Fibroblast of villous mesenchyme (primary cell): ENCODE measurements at regions not wholly inside any gene's neighbourhood (a gene's known extent, or its start where the extent isn't known, plus 50 kb on each side); places are given as distances from the start of the nearest gene placed in this dataset.
"Not testable (repeated sequence)": the region's sequence is repeated elsewhere in the genome, so short reads cannot be mapped to it uniquely, and the experiment has no call there.

ENCODE experiments used
- DNase-seq: peaks from one replicate; pipeline ENCODE4 v3.0.0-alpha.2; 2010; ENCODE audit warnings: low read depth
- H3K4me3 ChIP-seq: 2 replicates; pipeline ENCODE4 v1.5.1; 2011; ENCODE audit warnings: low read depth, mild to moderate bottlenecking, low read length
- TF ChIP-seq, protein P1 (sequence below): IDR thresholded peaks from 2 replicates; pipeline ENCODE4 v1.5.1; 2012; ENCODE audit warnings: low read depth, mild to moderate bottlenecking, low read length; ENCODE audit not compliant: insufficient read depth

DNA sequence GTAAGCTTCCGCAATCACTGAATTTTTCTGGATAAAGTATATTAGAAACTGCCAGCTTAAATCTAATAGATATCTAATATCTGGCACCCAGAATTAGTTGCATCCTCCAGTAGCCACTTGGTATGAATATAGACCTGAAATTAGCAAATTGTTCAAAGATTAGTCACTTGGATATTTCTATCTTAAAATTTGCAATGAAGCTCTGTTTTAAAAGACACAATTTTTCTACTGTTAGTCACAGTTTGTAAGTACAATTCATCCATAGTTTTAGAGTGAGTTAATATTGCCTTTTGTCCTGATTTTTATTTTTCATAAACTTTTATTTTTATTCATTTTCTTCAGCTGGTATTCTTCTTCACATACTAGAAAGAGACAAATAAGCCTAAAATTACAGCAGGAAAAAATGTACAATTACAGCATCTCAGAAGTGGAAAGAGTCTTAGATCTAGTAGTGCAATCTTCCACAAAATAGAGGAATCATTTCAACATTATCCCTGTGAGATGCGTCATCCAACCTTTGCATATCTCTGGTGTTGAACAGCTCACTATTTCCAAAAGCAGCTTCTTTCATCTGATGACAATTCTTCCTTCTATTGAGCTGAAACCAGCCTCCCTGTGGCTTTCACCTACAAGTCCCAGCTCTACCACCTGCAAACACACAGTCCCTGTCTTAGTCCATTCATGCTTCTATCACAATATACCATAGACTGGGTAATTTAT lies 190.0 kb upstream of the AR start:
- H3K4me3 ChIP-seq, result no peak overlapping the region
- peak; percentile 4 for DNase-seq
- TF ChIP-seq, protein P1, sequence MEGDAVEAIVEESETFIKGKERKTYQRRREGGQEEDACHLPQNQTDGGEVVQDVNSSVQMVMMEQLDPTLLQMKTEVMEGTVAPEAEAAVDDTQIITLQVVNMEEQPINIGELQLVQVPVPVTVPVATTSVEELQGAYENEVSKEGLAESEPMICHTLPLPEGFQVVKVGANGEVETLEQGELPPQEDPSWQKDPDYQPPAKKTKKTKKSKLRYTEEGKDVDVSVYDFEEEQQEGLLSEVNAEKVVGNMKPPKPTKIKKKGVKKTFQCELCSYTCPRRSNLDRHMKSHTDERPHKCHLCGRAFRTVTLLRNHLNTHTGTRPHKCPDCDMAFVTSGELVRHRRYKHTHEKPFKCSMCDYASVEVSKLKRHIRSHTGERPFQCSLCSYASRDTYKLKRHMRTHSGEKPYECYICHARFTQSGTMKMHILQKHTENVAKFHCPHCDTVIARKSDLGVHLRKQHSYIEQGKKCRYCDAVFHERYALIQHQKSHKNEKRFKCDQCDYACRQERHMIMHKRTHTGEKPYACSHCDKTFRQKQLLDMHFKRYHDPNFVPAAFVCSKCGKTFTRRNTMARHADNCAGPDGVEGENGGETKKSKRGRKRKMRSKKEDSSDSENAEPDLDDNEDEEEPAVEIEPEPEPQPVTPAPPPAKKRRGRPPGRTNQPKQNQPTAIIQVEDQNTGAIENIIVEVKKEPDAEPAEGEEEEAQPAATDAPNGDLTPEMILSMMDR, result no peak

DNA sequence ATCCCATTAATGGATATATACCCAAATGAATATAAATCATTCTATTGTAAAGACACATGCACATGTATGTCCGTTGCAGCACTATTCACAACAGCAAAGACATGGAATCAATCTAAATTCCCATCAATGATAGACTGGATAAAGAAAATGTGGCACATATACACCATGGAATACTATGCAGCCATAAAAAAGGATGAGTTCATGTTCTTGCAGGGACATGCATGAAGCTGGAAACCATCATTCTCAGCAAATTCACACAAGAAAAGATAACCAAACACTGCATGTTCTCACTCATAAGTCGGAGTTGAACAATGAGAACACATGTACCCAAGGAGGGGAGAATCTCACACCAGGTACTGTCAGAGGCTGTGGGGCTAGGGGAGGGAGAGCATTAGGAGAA lies 182.6 kb upstream of the AR start:
- H3K4me3 ChIP-seq, DNase-seq: not testable (repeated sequence)

DNA sequence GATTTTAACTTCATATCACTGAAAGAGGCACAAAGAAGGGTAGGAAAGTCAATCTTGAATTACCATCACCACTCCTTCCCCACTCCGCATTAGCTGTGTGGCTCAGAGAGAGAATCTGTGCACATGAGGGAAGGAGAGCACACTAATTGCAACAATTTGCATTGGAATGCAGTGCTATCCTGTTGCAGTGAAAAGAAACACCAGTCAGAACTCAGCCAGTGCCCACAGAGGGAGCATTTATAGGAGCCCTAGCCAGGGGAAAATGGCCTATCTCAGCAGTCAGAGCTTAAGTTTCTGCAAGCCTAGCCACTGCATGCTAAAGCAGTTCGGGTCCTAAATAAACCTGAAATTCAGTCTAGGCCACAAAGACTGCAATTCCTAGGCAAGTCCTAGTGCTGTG lies 159.4 kb upstream of the AR start:
- H3K4me3 ChIP-seq, result no peak overlapping the region
- DNase-seq, result no peak
- TF ChIP-seq, protein P1, result no peak

DNA sequence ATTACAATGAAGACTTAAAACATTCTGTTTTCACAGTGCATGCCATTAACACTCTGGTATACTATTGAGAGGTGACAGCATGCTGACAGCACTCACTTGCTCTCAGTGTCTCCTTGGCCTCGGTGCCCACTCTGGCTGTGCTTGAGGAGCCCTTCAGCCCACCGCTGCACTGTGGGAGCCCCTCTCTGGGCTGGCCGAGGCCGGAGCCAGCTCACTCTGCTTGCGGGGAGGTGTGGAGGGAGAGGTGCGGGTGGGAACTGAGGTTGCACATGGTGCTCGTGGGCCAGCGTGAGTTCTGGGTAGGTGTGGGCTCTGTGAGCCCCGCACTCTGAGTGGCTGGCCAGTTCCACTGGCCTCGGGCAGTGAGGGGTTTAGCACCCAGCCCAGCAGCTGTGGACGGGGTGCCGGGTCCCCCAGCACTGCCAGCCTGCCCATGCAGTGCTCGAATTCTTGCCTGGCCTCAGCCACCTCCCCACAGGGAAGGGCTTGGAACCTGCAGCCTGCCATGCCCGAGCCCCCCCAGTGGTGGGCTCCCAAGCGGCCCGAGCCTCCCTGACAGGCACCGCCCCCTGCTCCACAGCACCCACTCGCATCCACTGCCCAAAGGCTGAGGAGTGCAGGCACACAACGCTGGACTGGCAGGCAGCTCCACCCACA lies 135.3 kb upstream of the AR start:
- TF ChIP-seq, protein P1, result no peak
- DNase-seq, result no peak
- H3K4me3 ChIP-seq, result no peak overlapping the region

DNA sequence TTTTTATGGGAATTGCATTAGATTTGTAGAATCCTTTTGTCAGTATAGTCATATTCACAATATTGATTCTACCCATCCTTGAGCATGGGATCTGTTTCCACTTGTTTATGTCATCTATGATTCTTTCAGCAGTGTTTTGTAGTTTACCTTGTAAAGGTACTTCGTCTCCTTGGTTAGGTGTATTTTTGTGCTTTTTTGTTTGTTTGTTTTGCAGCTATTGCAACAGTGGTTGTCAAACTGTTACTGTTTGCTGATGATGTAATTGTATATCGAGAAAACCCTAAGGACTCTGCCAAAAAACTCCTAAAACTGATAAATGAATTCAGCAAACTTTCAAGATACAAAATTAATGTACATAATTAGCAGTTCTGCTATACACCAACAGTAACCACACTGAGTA lies 127.9 kb upstream of the AR start:
- DNase-seq, result no peak
- TF ChIP-seq, protein P1, result no peak
- H3K4me3 ChIP-seq, result no peak overlapping the region

DNA sequence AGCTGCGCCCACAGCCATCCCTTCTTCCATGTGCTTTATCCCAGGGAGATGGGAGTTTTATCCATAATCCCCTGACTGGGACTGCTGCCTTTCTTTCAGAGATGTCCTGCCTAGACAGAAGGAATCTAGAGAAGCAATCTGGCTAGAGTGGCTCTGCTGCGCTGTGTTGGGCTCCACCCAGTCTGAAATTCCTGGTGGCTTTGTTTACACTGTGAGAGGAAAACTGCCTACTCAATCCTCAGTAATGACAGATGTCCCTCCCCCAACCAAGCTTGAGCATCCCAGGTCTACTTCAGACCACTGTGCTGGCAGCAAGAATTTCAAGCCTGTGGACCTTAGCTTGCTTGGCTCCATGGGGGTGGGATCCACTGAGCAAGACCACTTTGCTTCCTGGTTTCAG lies 116.9 kb upstream of the AR start:
- no peak overlapping the region for H3K4me3 ChIP-seq
- TF ChIP-seq, protein P1, result no peak

DNA sequence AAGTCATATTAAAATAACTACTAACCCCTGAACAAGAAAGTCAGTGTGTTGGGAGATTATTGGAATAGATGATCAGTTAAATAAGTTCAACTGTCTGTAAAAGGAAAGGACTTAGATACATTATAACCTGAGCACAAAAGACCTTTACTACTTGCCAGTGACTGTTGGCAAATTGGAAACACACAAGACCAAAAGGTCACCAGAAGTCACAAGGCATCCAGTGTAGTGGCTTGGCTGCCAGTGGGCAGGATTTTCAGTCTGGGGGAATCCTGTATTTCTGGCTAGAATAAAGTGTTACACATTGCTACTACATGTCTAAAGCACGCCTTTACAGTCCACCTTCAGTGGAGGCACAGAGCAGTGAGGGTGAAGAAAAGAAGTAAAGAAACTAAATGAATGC lies 108.3 kb upstream of the AR start:
- no peak overlapping the region for H3K4me3 ChIP-seq
- TF ChIP-seq, protein P1, result no peak
- no peak for DNase-seq

More for the DNA sequence above, 116.9 kb upstream of the AR start:
- no peak for DNase-seq
